GM18907 (cell line): ENCODE measurements at regions not wholly inside any gene's neighbourhood (a gene's known extent, or its start where the extent isn't known, plus 50 kb on each side); places are given as distances from the start of the nearest gene placed in this dataset.

ENCODE experiments used
- ATAC-seq: cut with Tn5 transposase; IDR thresholded peaks from one replicate; pipeline ENCODE4 v1.9.1; 2021; ENCODE audit warnings: mild to moderate bottlenecking, moderate library complexity; ENCODE audit not compliant: unreplicated experiment

GRCh38 chr5:60343102-60343501 is 356.9 kb downstream of the DEPDC1B start:
- ATAC-seq: no peak

- ATAC-seq: peak; percentile 72
Measured at GRCh38 chr5:60340965-60341471, 358.9 kb downstream of the DEPDC1B start.

GRCh38 chr5:60340326-60340725 is 359.6 kb downstream of the DEPDC1B start:
- no peak for ATAC-seq

- no peak for ATAC-seq
Measured at GRCh38 chr5:60339691-60340201, 360.2 kb downstream of the DEPDC1B start.

- no peak for ATAC-seq
Measured at GRCh38 chr5:60338846-60339245, 361.1 kb downstream of the DEPDC1B start.

GRCh38 chr5:60336491-60336890 is 363.5 kb downstream of the DEPDC1B start:
- ATAC-seq: no peak

- no peak for ATAC-seq
Measured at GRCh38 chr5:60335913-60336312, 364.1 kb downstream of the DEPDC1B start.

GRCh38 chr5:60334281-60334713 is 365.7 kb downstream of the DEPDC1B start:
- no peak for ATAC-seq

- peak; percentile 22 for ATAC-seq
Measured at GRCh38 chr5:60333005-60333571, 366.9 kb downstream of the DEPDC1B start.

GRCh38 chr5:60332244-60333004 is 367.5 kb downstream of the DEPDC1B start:
- peak; percentile 52 for ATAC-seq

- ATAC-seq: no peak
Measured at GRCh38 chr5:60330236-60330635, 369.7 kb downstream of the DEPDC1B start.

- ATAC-seq: no peak
Measured at GRCh38 chr5:60325870-60326269, 374.1 kb downstream of the DEPDC1B start.

- ATAC-seq: no peak
Measured at GRCh38 chr5:60323596-60323995, 376.4 kb downstream of the DEPDC1B start.

GRCh38 chr5:60312098-60312497 is 387.9 kb downstream of the DEPDC1B start:
- ATAC-seq: no peak

GRCh38 chr5:60299944-60300343 is 400.0 kb downstream of the DEPDC1B start:
- ATAC-seq: no peak

- ATAC-seq: no peak
Measured at GRCh38 chr5:60297658-60298057, 402.3 kb downstream of the DEPDC1B start.

GRCh38 chr5:60295423-60295822 is 401.9 kb upstream of the PDE4D start:
- ATAC-seq: no peak

- ATAC-seq: no peak
Measured at GRCh38 chr5:60293518-60293917, 400.0 kb upstream of the PDE4D start.

GRCh38 chr5:60287174-60287771 is 393.7 kb upstream of the PDE4D start:
- peak; percentile 91 for ATAC-seq

- no peak for ATAC-seq
Measured at GRCh38 chr5:60285910-60286309, 392.4 kb upstream of the PDE4D start.

GRCh38 chr5:60280943-60281342 is 387.4 kb upstream of the PDE4D start:
- no peak for ATAC-seq

GRCh38 chr5:60277941-60278340 is 384.4 kb upstream of the PDE4D start:
- ATAC-seq: no peak
